Stomach (tissue), 4 donors: ENCODE measurements at regions not wholly inside any gene's neighbourhood (a gene's known extent, or its start where the extent isn't known, plus 50 kb on each side); places are given as distances from the start of the nearest gene placed in this dataset.

Source experiments
- EP300 ChIP-seq: sonication (generic); formaldehyde crosslinking; IDR thresholded peaks from one replicate; pipeline ENCODE4 v1.6.1; 2017; ENCODE audit warnings: antibody characterized with exemption
- TF ChIP-seq, protein P1 (sequence below), 7 experiments: fragments of 450-650 bp in 4 of 7; fragments of 200-600 bp in 3 of 7; sonication (generic) in 3 of 7; IDR thresholded peaks; one replicate each; pipeline ENCODE4 v1.5.1; 2016 to 2019; ENCODE audit warnings: antibody characterized with exemption in 7 of 7, control low read depth in 2 of 7, mild to moderate bottlenecking in 1 of 7

GRCh38 chr1:162916407-162916806 is 55.4 kb upstream of the CCDC190 start:
- TF ChIP-seq, protein P1, sequence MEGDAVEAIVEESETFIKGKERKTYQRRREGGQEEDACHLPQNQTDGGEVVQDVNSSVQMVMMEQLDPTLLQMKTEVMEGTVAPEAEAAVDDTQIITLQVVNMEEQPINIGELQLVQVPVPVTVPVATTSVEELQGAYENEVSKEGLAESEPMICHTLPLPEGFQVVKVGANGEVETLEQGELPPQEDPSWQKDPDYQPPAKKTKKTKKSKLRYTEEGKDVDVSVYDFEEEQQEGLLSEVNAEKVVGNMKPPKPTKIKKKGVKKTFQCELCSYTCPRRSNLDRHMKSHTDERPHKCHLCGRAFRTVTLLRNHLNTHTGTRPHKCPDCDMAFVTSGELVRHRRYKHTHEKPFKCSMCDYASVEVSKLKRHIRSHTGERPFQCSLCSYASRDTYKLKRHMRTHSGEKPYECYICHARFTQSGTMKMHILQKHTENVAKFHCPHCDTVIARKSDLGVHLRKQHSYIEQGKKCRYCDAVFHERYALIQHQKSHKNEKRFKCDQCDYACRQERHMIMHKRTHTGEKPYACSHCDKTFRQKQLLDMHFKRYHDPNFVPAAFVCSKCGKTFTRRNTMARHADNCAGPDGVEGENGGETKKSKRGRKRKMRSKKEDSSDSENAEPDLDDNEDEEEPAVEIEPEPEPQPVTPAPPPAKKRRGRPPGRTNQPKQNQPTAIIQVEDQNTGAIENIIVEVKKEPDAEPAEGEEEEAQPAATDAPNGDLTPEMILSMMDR (IDR thresholded peaks at IDR 0.05) = no peak
- no peak for TF ChIP-seq EP300
